ENCODE measurements at regions not wholly inside any gene's neighbourhood (a gene's known extent, or its start where the extent isn't known, plus 50 kb on each side); places are given as distances from the start of the nearest gene placed in this dataset.

DNA sequence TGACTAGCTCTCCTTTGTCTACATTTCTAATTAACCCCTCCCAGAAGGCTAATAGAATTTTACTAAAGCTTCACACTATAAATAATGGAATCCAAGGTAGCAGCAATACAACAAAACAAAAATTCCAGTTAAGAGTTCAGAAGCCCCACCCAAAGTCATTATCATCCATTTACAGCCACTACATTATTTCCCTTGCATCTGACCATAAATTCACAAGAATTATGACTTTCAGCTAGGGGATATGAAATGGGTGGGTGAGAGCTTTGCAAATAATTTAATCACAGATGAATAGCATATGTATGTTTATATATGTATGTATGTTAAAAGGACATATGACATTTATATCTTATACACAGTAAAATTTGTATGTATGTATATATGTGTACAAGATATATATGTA lies 65.3 kb upstream of the PTGDR start:
- TF ChIP-seq POLR2AphosphoS5 (IDR thresholded peaks at IDR 0.05; ENCODE audit: low read depth, low read length) (no peak), TAF1 (IDR thresholded peaks at IDR 0.05; ENCODE audit: borderline replicate concordance, low read depth, low read length) (no peak), POLR2A (IDR thresholded peaks at IDR 0.05; ENCODE audit: low read depth, low read length) (no peak)
